ENCODE measurements at regions not wholly inside any gene's neighbourhood (a gene's known extent, or its start where the extent isn't known, plus 50 kb on each side); places are given as distances from the start of the nearest gene placed in this dataset.
"Not testable (repeated sequence)": the region's sequence is repeated elsewhere in the genome, so short reads cannot be mapped to it uniquely, and the experiment has no call there.

DNA sequence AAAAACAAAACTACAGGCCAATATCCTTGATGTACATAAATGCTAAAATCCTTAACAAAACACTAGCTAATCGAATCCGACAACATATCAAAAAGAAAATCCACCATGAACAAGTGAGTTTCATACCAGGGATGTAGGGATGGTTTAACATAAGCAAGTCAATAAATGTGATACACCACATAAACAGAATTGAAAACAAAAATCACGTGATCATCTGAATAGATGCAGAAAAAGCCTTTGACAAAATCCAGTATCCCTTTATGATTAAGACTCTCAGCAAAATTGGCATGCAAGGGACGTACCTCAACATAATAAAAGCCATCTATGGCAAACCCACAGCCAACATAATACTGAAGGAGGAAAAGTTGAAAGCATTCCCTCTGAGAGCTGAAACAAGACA is 466.1 kb downstream of the BRINP3 start:
- H3K4me2 ChIP-seq (ENCODE audit: low read length) = no peak overlapping the region
- H4K20me1 ChIP-seq (ENCODE audit: insufficient read depth, low read length) = no peaks in the 10 kb centered on the region
- H3K79me2 ChIP-seq (ENCODE audit: insufficient read depth, low read length) = no peaks in the 10 kb centered on the region
- no peaks in the 10 kb centered on the region for H3K36me3 ChIP-seq (ENCODE audit: insufficient read depth, low read length)
- no peak overlapping the region for H3K27ac ChIP-seq (ENCODE audit: low read depth, low read length, poor library complexity, severe bottlenecking)
- H3K9me2 ChIP-seq (ENCODE audit: low read depth, low read length) = no peaks in the 10 kb centered on the region
- no peaks in the 10 kb centered on the region for H3K27me3 ChIP-seq (ENCODE audit: insufficient read depth, low read length)
- H3K4me3 ChIP-seq (ENCODE audit: low read depth, low read length, poor library complexity, severe bottlenecking) = no peak overlapping the region
- TF ChIP-seq EZH2 (IDR thresholded peaks at IDR 0.05; ENCODE audit: borderline replicate concordance, low read length) = no peak
- TF ChIP-seq, protein P1, sequence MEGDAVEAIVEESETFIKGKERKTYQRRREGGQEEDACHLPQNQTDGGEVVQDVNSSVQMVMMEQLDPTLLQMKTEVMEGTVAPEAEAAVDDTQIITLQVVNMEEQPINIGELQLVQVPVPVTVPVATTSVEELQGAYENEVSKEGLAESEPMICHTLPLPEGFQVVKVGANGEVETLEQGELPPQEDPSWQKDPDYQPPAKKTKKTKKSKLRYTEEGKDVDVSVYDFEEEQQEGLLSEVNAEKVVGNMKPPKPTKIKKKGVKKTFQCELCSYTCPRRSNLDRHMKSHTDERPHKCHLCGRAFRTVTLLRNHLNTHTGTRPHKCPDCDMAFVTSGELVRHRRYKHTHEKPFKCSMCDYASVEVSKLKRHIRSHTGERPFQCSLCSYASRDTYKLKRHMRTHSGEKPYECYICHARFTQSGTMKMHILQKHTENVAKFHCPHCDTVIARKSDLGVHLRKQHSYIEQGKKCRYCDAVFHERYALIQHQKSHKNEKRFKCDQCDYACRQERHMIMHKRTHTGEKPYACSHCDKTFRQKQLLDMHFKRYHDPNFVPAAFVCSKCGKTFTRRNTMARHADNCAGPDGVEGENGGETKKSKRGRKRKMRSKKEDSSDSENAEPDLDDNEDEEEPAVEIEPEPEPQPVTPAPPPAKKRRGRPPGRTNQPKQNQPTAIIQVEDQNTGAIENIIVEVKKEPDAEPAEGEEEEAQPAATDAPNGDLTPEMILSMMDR (IDR thresholded peaks at IDR 0.05; ENCODE audit: low read length) = no peak
- H3K4me1 ChIP-seq (ENCODE audit: insufficient read depth, low read length, severe bottlenecking) = no peaks in the 10 kb centered on the region
- H3F3A ChIP-seq (ENCODE audit: insufficient read depth, low read length) = no peaks in the 10 kb centered on the region
- H3K9ac ChIP-seq (ENCODE audit: low read length) = no peak overlapping the region
- H2AFZ ChIP-seq (ENCODE audit: low read length) = no peak overlapping the region
- no peaks in the 10 kb centered on the region for H3K9me3 ChIP-seq (ENCODE audit: low read length)

DNA sequence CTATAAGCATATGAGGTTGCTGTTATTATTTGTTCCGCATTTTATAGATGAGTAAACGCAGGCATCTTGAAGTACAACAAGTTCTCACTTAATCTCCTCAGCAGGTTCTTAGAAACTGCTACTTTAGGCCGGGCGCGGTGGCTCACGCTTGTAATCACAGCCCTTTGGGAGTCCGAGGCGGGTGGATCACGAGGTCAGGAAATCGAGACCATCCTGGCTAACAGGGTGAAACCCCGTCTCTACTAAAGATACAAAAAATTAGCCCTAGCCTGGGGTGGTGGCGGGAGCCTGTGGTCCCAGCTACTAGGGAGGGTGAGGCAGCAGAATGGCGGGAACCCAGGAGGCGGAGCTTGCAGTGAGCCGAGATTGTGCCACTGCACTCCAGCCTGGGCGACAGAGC is 458.5 kb downstream of the BRINP3 start:
- H3K4me3 ChIP-seq (ENCODE audit: low read depth, low read length, poor library complexity, severe bottlenecking); H3K9me3 ChIP-seq (ENCODE audit: low read length); H3K9ac ChIP-seq (ENCODE audit: low read length); H3K9me2 ChIP-seq (ENCODE audit: low read depth, low read length); H3K4me1 ChIP-seq (ENCODE audit: insufficient read depth, low read length, severe bottlenecking); H3K36me3 ChIP-seq (ENCODE audit: insufficient read depth, low read length); H3F3A ChIP-seq (ENCODE audit: insufficient read depth, low read length); H3K27me3 ChIP-seq (ENCODE audit: insufficient read depth, low read length); H4K20me1 ChIP-seq (ENCODE audit: insufficient read depth, low read length); H2AFZ ChIP-seq (ENCODE audit: low read length); H3K27ac ChIP-seq (ENCODE audit: low read depth, low read length, poor library complexity, severe bottlenecking); H3K79me2 ChIP-seq (ENCODE audit: insufficient read depth, low read length); H3K4me2 ChIP-seq (ENCODE audit: low read length): not testable (repeated sequence)

DNA sequence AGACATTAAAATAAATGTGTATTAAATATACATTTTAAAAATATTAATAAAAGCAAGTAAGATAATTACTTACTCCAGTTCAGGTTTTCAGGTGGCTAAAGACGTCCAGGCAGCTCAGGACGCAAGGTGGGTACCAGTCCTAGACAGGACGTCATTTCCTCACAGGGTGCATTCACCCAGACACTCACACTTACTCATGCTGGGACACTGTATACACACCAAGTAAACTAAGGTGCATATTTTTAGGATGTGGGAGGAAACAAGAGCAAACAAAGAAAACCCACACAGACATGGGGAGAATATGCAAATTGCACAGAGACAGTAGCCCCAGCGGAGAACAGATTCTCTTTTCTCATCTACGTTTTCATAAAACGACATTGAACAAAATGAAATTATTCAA is 457.9 kb downstream of the BRINP3 start:
- Histone ChIP-seq H4K20me1 (ENCODE audit: insufficient read depth, low read length) (no peaks in the 10 kb centered on the region), H3K79me2 (ENCODE audit: insufficient read depth, low read length) (no peaks in the 10 kb centered on the region), H3K4me3 (ENCODE audit: low read depth, low read length, poor library complexity, severe bottlenecking) (no peak overlapping the region), H3K9me3 (ENCODE audit: low read length) (no peaks in the 10 kb centered on the region), H3K9me2 (ENCODE audit: low read depth, low read length) (no peaks in the 10 kb centered on the region), H3F3A (ENCODE audit: insufficient read depth, low read length) (no peaks in the 10 kb centered on the region; the same call in 1 of the 2 replicates), H3K36me3 (ENCODE audit: insufficient read depth, low read length) (no peaks in the 10 kb centered on the region), H2AFZ (ENCODE audit: low read length) (no peak overlapping the region), H3K27me3 (ENCODE audit: insufficient read depth, low read length) (no peaks in the 10 kb centered on the region), H3K9ac (ENCODE audit: low read length) (no peak overlapping the region), H3K27ac (ENCODE audit: low read depth, low read length, poor library complexity, severe bottlenecking) (no peak overlapping the region), H3K4me1 (ENCODE audit: insufficient read depth, low read length, severe bottlenecking) (no peaks in the 10 kb centered on the region), H3K4me2 (ENCODE audit: low read length) (no peak overlapping the region)
- no peak for TF ChIP-seq EZH2 (IDR thresholded peaks at IDR 0.05; ENCODE audit: borderline replicate concordance, low read length)
- TF ChIP-seq, protein P1 (IDR thresholded peaks at IDR 0.05; ENCODE audit: low read length) = no peak

DNA sequence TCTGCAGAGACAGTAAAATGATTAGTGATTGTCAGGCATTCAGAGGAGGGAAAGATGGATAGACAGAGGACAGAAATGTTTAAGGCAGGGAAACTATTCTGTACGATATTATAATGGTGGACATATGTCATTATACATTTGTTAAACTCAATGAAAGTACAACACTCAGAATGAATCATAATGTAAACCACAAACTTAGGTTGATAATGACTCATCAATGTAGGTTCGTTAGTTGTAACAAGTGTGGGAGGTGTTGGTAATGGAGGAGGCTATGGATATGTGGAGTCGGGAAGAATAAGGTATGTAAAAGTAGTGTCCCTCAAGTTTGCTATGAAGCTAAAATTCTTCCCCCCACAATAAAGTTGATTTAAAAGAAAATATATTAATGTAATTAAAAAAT is 455.0 kb downstream of the BRINP3 start:
- Histone ChIP-seq H3K9me3 (ENCODE audit: low read length) (no peaks in the 10 kb centered on the region), H4K20me1 (ENCODE audit: insufficient read depth, low read length) (no peaks in the 10 kb centered on the region), H3K79me2 (ENCODE audit: insufficient read depth, low read length) (no peaks in the 10 kb centered on the region), H3K4me2 (ENCODE audit: low read length) (no peak overlapping the region), H3F3A (ENCODE audit: insufficient read depth, low read length) (no peaks in the 10 kb centered on the region), H3K27me3 (ENCODE audit: insufficient read depth, low read length) (no peaks in the 10 kb centered on the region), H3K9me2 (ENCODE audit: low read depth, low read length) (no peaks in the 10 kb centered on the region), H2AFZ (ENCODE audit: low read length) (no peak overlapping the region), H3K36me3 (ENCODE audit: insufficient read depth, low read length) (no peaks in the 10 kb centered on the region), H3K27ac (ENCODE audit: low read depth, low read length, poor library complexity, severe bottlenecking) (no peak overlapping the region), H3K4me3 (ENCODE audit: low read depth, low read length, poor library complexity, severe bottlenecking) (no peak overlapping the region), H3K4me1 (ENCODE audit: insufficient read depth, low read length, severe bottlenecking) (no peaks in the 10 kb centered on the region), H3K9ac (ENCODE audit: low read length) (no peak overlapping the region)
- TF ChIP-seq, protein P1 (IDR thresholded peaks at IDR 0.05; ENCODE audit: low read length) = no peak
- no peak for TF ChIP-seq EZH2 (IDR thresholded peaks at IDR 0.05; ENCODE audit: borderline replicate concordance, low read length)
